T-helper 2 cell treated with Interferon-gamma antibody and Interleukin-4, amounts not matched to agents 5 μg/mL and 100 μg/mL, for 36 hours (primary cell): ENCODE measurements at regions not wholly inside any gene's neighbourhood (a gene's known extent, or its start where the extent isn't known, plus 50 kb on each side); places are given as distances from the start of the nearest gene placed in this dataset.

ENCODE experiments used
- DNase-seq: peaks from one replicate; pipeline ENCODE4 v3.0.0; 2021; ENCODE audit warnings: low spot score
- H3K27ac Mint-ChIP-seq: one replicate; pipeline ENCODE4 v1.8.0; 2021; ENCODE audit warnings: mild to moderate bottlenecking, mixed read lengths
- H3K27me3 Mint-ChIP-seq: one replicate; pipeline ENCODE4 v1.8.0; 2021; ENCODE audit warnings: low read depth, mixed read lengths
- H3K36me3 Mint-ChIP-seq: one replicate; pipeline ENCODE4 v1.8.0; 2021; ENCODE audit warnings: low read depth, mixed read lengths
- H3K4me1 Mint-ChIP-seq: one replicate; pipeline ENCODE4 v1.8.0; 2021; ENCODE audit warnings: low read depth, mixed read lengths
- H3K4me3 Mint-ChIP-seq: one replicate; pipeline ENCODE4 v1.8.0; 2022; ENCODE audit warnings: mild to moderate bottlenecking, moderate library complexity, mixed read lengths
- H3K9me3 Mint-ChIP-seq: one replicate; pipeline ENCODE4 v1.8.0; 2021; ENCODE audit warnings: mixed read lengths

GRCh38 chr18:30381826-30382225, 660.7 kb downstream of the DSC3 start:
- Mint-ChIP-seq H3K9me3 (peaks cover 38% of the 10 kb centered on the region), H3K4me1 (no peaks in the 10 kb centered on the region), H3K4me3 (no peak overlapping the region), H3K36me3 (no peaks in the 10 kb centered on the region), H3K27ac (no peak overlapping the region), H3K27me3 (no peaks in the 10 kb centered on the region)
- DNase-seq = no peak

GRCh38 chr18:30378097-30378496, 664.4 kb downstream of the DSC3 start:
- no peak overlapping the region for H3K27ac Mint-ChIP-seq
- H3K27me3 Mint-ChIP-seq = no peaks in the 10 kb centered on the region
- no peak overlapping the region for H3K4me3 Mint-ChIP-seq
- DNase-seq = no peak
- H3K4me1 Mint-ChIP-seq = no peaks in the 10 kb centered on the region
- no peaks in the 10 kb centered on the region for H3K36me3 Mint-ChIP-seq
- H3K9me3 Mint-ChIP-seq = peaks cover 50% of the 10 kb centered on the region

GRCh38 chr18:30376515-30376914, 666.0 kb downstream of the DSC3 start:
- H3K27ac Mint-ChIP-seq = no peak overlapping the region
- peaks cover 47% of the 10 kb centered on the region for H3K9me3 Mint-ChIP-seq
- DNase-seq = no peak

GRCh38 chr18:30361864-30362540, 680.5 kb downstream of the DSC3 start:
- no peak for DNase-seq
- Mint-ChIP-seq H3K4me1 (no peaks in the 10 kb centered on the region), H3K9me3 (peaks cover 27% of the 10 kb centered on the region), H3K27ac (no peak overlapping the region), H3K36me3 (no peaks in the 10 kb centered on the region), H3K27me3 (no peaks in the 10 kb centered on the region), H3K4me3 (no peak overlapping the region)

More at GRCh38 chr18:30376515-30376914, 666.0 kb downstream of the DSC3 start:
- H3K4me3 Mint-ChIP-seq = no peak overlapping the region
- H3K4me1 Mint-ChIP-seq = no peaks in the 10 kb centered on the region
- no peaks in the 10 kb centered on the region for H3K27me3 Mint-ChIP-seq
- no peaks in the 10 kb centered on the region for H3K36me3 Mint-ChIP-seq

- no peak for DNase-seq
- Mint-ChIP-seq H3K27me3 (no peaks in the 10 kb centered on the region), H3K4me3 (no peak overlapping the region), H3K9me3 (peaks cover 29% of the 10 kb centered on the region), H3K36me3 (no peaks in the 10 kb centered on the region), H3K27ac (no peak overlapping the region), H3K4me1 (no peaks in the 10 kb centered on the region)
Observed at GRCh38 chr18:30359521-30359920, 683.0 kb downstream of the DSC3 start.

- no peaks in the 10 kb centered on the region for H3K36me3 Mint-ChIP-seq
- H3K27me3 Mint-ChIP-seq = no peaks in the 10 kb centered on the region
- no peak overlapping the region for H3K27ac Mint-ChIP-seq
- no peak for DNase-seq
- no peak overlapping the region for H3K4me3 Mint-ChIP-seq
- H3K9me3 Mint-ChIP-seq = peaks cover 22% of the 10 kb centered on the region
- no peaks in the 10 kb centered on the region for H3K4me1 Mint-ChIP-seq
Observed at GRCh38 chr18:30358555-30358954, 684.0 kb downstream of the DSC3 start.

- no peak for DNase-seq
- H3K36me3 Mint-ChIP-seq = no peaks in the 10 kb centered on the region
- no peak overlapping the region for H3K4me3 Mint-ChIP-seq
- no peak overlapping the region for H3K27ac Mint-ChIP-seq
- peaks cover 33% of the 10 kb centered on the region for H3K9me3 Mint-ChIP-seq
- no peaks in the 10 kb centered on the region for H3K27me3 Mint-ChIP-seq
- no peaks in the 10 kb centered on the region for H3K4me1 Mint-ChIP-seq
Observed at GRCh38 chr18:30352551-30353168, 689.9 kb downstream of the DSC3 start.

- Mint-ChIP-seq H3K4me3 (no peak overlapping the region), H3K27me3 (no peaks in the 10 kb centered on the region), H3K4me1 (no peaks in the 10 kb centered on the region), H3K9me3 (peaks cover 33% of the 10 kb centered on the region), H3K36me3 (no peaks in the 10 kb centered on the region), H3K27ac (no peak overlapping the region)
- DNase-seq = no peak
Observed at GRCh38 chr18:30350263-30350662, 692.3 kb downstream of the DSC3 start.

- Mint-ChIP-seq H3K27me3 (no peaks in the 10 kb centered on the region), H3K4me3 (no peak overlapping the region), H3K4me1 (no peaks in the 10 kb centered on the region), H3K9me3 (peaks cover 16% of the 10 kb centered on the region), H3K36me3 (no peaks in the 10 kb centered on the region), H3K27ac (no peak overlapping the region)
- no peak for DNase-seq
Observed at GRCh38 chr18:30343090-30343489, 699.5 kb downstream of the DSC3 start.

- DNase-seq = no peak
- Mint-ChIP-seq H3K36me3 (no peaks in the 10 kb centered on the region), H3K9me3 (peaks cover 14% of the 10 kb centered on the region), H3K27ac (no peak overlapping the region), H3K4me1 (no peaks in the 10 kb centered on the region), H3K27me3 (no peaks in the 10 kb centered on the region), H3K4me3 (no peak overlapping the region)
Observed at GRCh38 chr18:30342675-30343074, 699.9 kb downstream of the DSC3 start.

GRCh38 chr18:30334781-30335180, 707.8 kb downstream of the DSC3 start:
- Mint-ChIP-seq H3K27me3 (no peaks in the 10 kb centered on the region), H3K27ac (no peak overlapping the region), H3K36me3 (no peaks in the 10 kb centered on the region), H3K4me1 (no peaks in the 10 kb centered on the region), H3K4me3 (no peak overlapping the region), H3K9me3 (peaks cover 22% of the 10 kb centered on the region)
- no peak for DNase-seq

GRCh38 chr18:30333310-30333709, 709.2 kb downstream of the DSC3 start:
- H3K27me3 Mint-ChIP-seq = no peaks in the 10 kb centered on the region
- no peak for DNase-seq
- H3K27ac Mint-ChIP-seq = no peak overlapping the region
- H3K4me3 Mint-ChIP-seq = no peak overlapping the region
- H3K36me3 Mint-ChIP-seq = no peaks in the 10 kb centered on the region
- H3K9me3 Mint-ChIP-seq = peaks cover 22% of the 10 kb centered on the region
- H3K4me1 Mint-ChIP-seq = no peaks in the 10 kb centered on the region

- Mint-ChIP-seq H3K4me1 (no peaks in the 10 kb centered on the region), H3K36me3 (no peaks in the 10 kb centered on the region), H3K9me3 (peaks cover 26% of the 10 kb centered on the region), H3K4me3 (no peak overlapping the region), H3K27ac (no peak overlapping the region), H3K27me3 (no peaks in the 10 kb centered on the region)
- DNase-seq = no peak
Observed at GRCh38 chr18:30328839-30329238, 713.7 kb downstream of the DSC3 start.

- Mint-ChIP-seq H3K27me3 (no peaks in the 10 kb centered on the region), H3K27ac (no peak overlapping the region), H3K4me1 (no peaks in the 10 kb centered on the region), H3K4me3 (no peak overlapping the region), H3K9me3 (peaks cover 20% of the 10 kb centered on the region), H3K36me3 (no peaks in the 10 kb centered on the region)
- no peak for DNase-seq
Observed at GRCh38 chr18:30302181-30302580, 740.4 kb downstream of the DSC3 start.

- Mint-ChIP-seq H3K36me3 (no peaks in the 10 kb centered on the region), H3K9me3 (peaks cover 19% of the 10 kb centered on the region), H3K4me3 (no peak overlapping the region), H3K27me3 (no peaks in the 10 kb centered on the region), H3K4me1 (no peaks in the 10 kb centered on the region), H3K27ac (no peak overlapping the region)
- no peak for DNase-seq
Observed at GRCh38 chr18:30298769-30299168, 743.8 kb downstream of the DSC3 start.
